NCI-H2227 treated with DMSO at 0.1 percent for 48 hours (cell line): ENCODE measurements at regions not wholly inside any gene's neighbourhood (a gene's known extent, or its start where the extent isn't known, plus 50 kb on each side); places are given as distances from the start of the nearest gene placed in this dataset.
"Not testable (repeated sequence)": the region's sequence is repeated elsewhere in the genome, so short reads cannot be mapped to it uniquely, and the experiment has no call there.

Source experiments
- DNase-seq: peaks from one replicate; lab custom pipeline; 2025; lab: John Stamatoyannopoulos, UW

- DNase-seq: no peak
These were observed 2127.3 kb downstream of the PCDH7 start for GRCh38 chr4:32847461-32847860.

DNA sequence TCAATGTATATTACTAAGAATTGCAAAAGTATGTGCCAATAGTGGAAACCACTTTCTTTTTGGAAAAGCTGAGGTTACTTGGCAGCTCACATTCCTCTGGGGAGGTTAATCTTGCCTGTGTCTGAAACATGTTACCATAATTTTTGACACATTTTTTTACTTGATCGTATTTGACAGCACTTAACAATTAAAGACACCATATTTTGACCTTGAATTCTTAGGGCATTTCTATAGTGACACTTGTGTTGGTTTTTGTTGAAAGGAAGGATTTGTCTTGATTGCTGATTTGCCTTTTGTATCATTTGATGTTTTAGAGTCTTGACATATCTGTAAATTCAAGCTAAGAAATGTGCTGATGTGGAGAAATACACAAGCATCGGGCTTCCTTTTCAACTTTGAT, 2135.5 kb downstream of the PCDH7 start:
- no peak for DNase-seq

DNA sequence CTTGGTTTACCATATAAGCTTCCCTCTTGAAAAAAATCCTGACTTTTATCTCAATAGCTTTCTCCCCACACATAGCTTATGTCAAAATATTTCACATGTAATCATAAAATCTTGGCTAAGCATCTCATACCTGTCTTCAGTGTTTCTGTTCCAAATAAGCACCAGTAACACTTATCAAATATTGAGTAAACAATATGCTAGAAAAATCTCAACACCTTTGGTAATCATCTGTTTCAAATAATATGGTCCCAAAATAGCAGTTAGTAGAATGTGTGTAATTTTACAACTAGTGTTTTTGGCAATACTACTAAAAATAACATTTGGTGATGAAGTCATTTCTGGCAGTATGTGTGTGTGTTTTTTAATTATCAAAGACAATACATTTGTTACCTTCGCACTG, 2138.2 kb downstream of the PCDH7 start:
- no peak for DNase-seq

- no peak for DNase-seq
These were observed 2138.8 kb downstream of the PCDH7 start for GRCh38 chr4:32858971-32859370.

DNA sequence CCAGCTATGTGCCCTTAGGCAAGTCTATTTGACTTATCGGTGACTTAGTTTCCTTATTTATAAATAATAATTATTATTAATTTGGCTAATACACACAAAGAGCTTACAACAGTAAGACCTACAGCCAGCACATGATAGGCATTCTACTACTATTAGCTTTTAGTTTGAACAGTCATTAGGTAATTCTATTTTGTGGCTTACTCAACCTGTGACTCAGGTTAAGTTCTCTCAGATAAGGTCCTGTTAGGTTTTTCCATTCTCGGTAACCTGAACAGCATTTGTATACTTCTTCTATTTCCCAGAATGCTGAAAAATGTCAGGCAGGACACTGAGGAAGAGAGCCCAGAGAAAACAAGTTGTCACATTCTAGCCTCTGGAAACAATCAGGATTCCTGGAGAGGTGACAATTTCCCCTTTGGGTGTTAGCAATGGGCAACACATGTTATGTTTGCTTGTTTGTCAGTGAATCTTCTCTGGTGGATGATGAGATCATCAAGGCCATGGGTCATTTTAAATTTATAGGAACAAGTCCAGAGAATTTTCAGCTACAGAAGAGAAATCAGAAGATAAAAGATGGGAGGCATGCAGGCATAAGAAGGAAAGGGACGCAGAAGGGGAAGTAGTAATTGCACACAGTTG, 2144.7 kb downstream of the PCDH7 start:
- DNase-seq: no peak

- DNase-seq: no peak
These were observed 2156.4 kb downstream of the PCDH7 start for GRCh38 chr4:32876546-32876945.

- DNase-seq: no peak
These were observed 2159.7 kb downstream of the PCDH7 start for GRCh38 chr4:32879913-32880312.

DNA sequence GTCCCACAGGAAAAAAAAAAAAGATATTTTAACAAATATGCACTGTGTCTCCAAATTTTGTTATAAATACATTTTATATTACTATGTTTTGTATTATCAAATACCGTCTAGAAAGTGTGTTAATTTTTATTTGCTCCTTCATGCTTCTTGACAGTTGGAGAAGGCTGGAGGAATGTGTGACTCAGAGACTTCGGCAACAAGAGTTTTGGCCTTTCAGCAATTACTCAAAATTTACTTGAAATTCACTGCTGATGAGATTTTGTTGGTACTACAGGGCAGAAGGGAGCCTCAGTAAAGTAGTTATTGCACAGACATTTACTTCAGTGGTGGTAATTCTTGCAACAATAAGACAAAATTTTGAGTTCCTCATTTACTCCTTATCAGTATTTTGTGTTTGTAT, 2164.0 kb downstream of the PCDH7 start:
- no peak for DNase-seq

DNA sequence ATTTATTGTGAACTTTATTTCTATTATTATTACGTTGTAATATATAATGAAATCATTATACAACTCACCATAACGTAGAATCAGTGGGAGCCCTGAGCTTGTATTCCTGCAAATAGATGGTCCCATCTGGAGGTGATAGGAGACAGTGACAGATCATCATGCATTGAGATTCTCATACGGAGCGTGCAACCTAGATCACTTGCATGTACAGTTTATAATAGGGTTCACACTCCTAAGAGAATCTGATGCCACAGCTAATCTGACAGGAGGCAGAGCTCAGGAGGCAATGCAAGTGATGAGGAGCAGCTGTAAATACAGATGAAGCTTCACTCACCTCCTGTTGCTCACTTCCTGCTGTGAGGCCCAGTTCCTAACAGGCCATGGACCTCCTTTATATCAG, 2170.2 kb downstream of the PCDH7 start:
- no peak for DNase-seq

- DNase-seq: no peak
These were observed 2188.9 kb downstream of the PCDH7 start for GRCh38 chr4:32909053-32909452.

GRCh38 chr4:32909736-32910135, 2189.6 kb downstream of the PCDH7 start:
- DNase-seq: no peak

GRCh38 chr4:32917586-32917985, 2197.4 kb downstream of the PCDH7 start:
- no peak for DNase-seq

GRCh38 chr4:32929796-32930699, 2209.9 kb downstream of the PCDH7 start:
- no peak for DNase-seq

GRCh38 chr4:32930700-32931099, 2210.5 kb downstream of the PCDH7 start:
- no peak for DNase-seq

- DNase-seq: no peak
These were observed 2211.3 kb downstream of the PCDH7 start for GRCh38 chr4:32931475-32931874.

DNA sequence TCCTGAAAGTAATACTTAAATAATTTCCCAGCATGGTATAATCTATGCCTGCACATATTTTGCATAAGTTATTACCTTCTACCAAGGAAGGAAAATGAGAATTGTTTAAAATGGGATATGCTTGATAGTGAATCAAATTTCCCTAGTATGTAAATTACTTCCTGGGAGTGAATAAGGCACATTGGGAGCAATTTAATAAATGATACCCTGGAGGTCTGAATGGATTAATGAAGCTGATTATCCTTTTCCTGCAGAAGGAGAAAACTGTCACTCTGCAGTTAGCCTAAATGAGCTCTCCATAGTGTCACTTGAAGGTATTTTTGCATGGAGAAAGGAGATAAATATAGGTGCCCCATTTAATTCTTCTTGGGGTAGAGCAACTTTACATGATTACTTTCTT, 2212.0 kb downstream of the PCDH7 start:
- no peak for DNase-seq

- DNase-seq: not testable (repeated sequence)
These were observed 2219.1 kb downstream of the PCDH7 start for GRCh38 chr4:32939222-32939621.

DNA sequence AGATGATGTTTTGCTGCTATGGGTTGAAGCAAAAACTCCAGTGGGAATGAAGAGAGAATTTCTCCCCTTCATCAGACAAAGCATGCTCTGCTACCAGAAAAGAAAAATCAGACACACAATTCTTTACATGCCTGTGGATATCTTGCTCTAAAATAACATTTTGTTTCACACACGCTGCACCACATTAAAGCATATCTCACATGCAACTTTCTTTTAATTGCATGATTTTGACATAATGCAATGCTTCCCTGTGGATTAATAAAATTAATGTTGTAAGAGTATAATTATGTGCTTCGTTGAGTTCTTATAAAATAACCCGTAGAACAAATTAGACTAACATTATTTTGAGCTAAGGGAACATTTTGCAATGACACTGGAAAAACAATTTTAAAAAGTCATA, 2230.7 kb downstream of the PCDH7 start:
- DNase-seq: no peak

DNA sequence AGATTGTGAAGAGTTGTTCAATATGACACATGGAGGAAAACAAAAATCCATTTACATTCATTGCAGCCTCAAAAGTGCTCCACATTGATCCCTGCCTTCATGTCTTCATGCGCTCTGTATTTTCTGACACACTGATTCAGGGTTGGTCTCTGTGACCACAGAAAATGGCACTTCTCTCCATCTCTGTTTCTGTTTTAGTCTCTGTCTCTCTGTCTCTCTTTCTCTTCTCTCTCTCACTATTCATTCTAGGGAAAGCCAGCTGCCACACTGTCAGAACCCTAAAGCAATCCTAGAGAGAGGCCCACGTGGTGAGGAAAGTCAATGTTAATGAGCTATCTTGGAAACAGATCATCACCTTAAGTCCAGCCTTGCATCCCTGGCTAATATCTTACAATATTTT, 2238.4 kb downstream of the PCDH7 start:
- DNase-seq: no peak

- no peak for DNase-seq
These were observed 2241.9 kb downstream of the PCDH7 start for GRCh38 chr4:32962100-32962499.

DNA sequence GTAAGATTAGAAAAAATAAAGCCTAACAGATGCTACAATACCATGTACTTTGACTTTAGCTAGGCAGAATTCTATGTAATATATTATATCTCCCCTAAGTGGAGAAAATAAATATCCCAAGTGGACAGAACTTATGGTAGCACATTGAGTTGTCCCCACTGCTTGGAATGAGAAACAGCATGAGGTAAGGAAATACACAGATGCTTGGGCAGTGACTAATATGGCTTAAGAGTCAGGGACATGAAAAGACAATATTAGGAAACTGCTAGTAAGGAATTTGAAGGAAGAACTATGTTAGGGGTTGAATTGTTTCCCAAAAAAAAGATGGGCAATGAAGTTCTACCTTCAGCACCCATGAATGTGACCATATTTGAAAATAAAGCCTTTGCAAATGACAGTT, 2265.1 kb downstream of the PCDH7 start:
- no peak for DNase-seq

DNA sequence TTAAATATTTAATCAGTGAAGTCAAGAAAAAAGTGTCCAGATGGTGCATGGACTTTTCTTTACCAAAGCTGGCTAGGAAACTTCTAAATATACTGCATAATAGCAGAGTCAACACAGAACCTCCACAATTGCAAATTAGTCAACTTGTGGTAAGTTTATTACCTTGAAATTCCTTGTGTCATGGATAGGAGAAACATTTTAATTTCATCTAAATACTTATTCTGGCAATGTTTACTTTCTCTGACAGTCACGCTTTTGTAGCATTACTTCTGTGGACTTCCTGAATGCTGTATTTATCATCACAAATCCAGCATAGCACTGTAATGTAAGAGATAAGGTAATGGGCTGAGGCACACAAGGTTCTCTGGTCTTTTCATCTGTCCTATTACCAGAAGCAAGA, 2266.1 kb downstream of the PCDH7 start:
- no peak for DNase-seq

DNA sequence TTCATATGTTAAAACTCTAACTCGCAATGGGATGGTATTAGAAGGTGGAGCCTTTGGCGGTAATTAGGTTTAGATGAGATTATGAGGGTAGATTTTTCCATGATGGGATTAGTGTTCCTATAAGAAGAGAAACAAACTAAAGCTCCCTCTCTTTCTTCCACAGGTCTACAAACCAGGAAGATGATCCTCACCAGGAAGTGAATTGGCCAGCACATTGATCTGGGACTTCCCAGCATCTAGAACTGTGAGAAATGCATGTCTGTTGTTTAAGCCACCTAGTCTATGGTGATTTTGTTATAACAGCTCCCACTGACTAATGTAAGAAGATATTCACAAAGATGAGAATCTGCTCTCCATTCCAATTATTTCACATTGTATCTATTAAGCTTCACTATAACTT, 2266.9 kb downstream of the PCDH7 start:
- no peak for DNase-seq
